GM12878 (cell line): ENCODE measurements at regions not wholly inside any gene's neighbourhood (a gene's known extent, or its start where the extent isn't known, plus 50 kb on each side); places are given as distances from the start of the nearest gene placed in this dataset.

Experiments
- POLR2AphosphoS5 ChIP-seq: IDR thresholded peaks from 2 replicates; pipeline ENCODE4 v1.6.1; 2011; ENCODE audit warnings: mild to moderate bottlenecking, low read length, inconsistent platforms
- SP1 ChIP-seq: IDR thresholded peaks from one replicate; pipeline ENCODE4 v1.6.1; 2011; ENCODE audit warnings: low read depth, low read length
- TCF12 ChIP-seq: IDR thresholded peaks from 2 replicates; pipeline ENCODE4 v1.6.1; 2011; ENCODE audit warnings: low read depth, mild to moderate bottlenecking, low read length

DNA sequence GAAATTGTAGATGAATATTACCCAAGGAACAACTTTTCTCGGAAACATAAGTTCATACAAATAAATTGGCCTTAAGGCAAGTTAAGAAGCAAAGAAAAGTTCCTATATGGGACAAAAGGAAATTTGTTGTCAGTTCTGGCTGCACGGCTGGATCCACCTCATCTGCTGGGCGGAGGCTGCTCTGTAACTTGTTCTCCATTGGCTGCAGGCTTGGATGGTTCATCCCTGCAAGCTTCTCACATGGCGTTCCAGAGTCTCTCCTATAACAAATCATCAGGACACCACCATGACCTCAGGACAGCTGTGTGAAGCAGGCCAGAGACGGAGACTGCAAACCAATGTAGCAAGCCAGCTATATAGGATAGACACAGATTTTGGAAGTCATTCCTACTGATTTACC is 81.4 kb upstream of the DAB2 start:
- TF ChIP-seq TCF12 (no peak), SP1 (no peak), POLR2AphosphoS5 (no peak)
